ENCODE measurements at regions not wholly inside any gene's neighbourhood (a gene's known extent, or its start where the extent isn't known, plus 50 kb on each side); places are given as distances from the start of the nearest gene placed in this dataset.

- Histone ChIP-seq H4K20me1 (ENCODE audit: insufficient read depth, low read length) (no peaks in the 10 kb centered on the region), H3K4me1 (ENCODE audit: insufficient read depth, low read length, poor library complexity, severe bottlenecking) (no peaks in the 10 kb centered on the region), H3K4me3 (ENCODE audit: low read depth, low read length, poor library complexity, severe bottlenecking) (no peak overlapping the region), H3K4me2 (ENCODE audit: low read length) (no peak overlapping the region), H3K9me2 (ENCODE audit: insufficient read depth, low read length) (no peaks in the 10 kb centered on the region), H3K9me3 (ENCODE audit: low read length) (no peaks in the 10 kb centered on the region), H3K79me2 (ENCODE audit: insufficient read depth, low read depth, low read length) (no peaks in the 10 kb centered on the region), H2AFZ (ENCODE audit: low read length) (no peak overlapping the region), H3K36me3 (ENCODE audit: insufficient read depth, low read length) (no peaks in the 10 kb centered on the region), H3K27ac (ENCODE audit: low read depth, low read length, poor library complexity, severe bottlenecking) (no peak overlapping the region)
- CTCF ChIA-PET (ENCODE audit: unreplicated experiment): no interaction called here
- no peak for DNase-seq (ENCODE audit: low spot score)
- TF ChIP-seq CTCF (conservative IDR thresholded peaks at IDR 0.05; ENCODE audit: low read length) (no peak), EZH2phosphoT487 (IDR thresholded peaks at IDR 0.05; ENCODE audit: borderline replicate concordance, low read depth, low read length) (no peak)
- POLR2A ChIA-PET: no interaction called here
- intact Hi-C loops (cut with micrococcal nuclease; ENCODE audit: unreplicated experiment): no loop called here
- BruUV-seq (replicated peaks): no TSS peak
Observed at GRCh38 chr9:26313108-26313507, 579.5 kb downstream of the CAAP1 start.

GRCh38 chr9:26311463-26311995 is 581.1 kb downstream of the CAAP1 start:
- Histone ChIP-seq H3K4me1 (ENCODE audit: insufficient read depth, low read length, poor library complexity, severe bottlenecking) (no peaks in the 10 kb centered on the region), H3K27ac (ENCODE audit: low read depth, low read length, poor library complexity, severe bottlenecking) (no peak overlapping the region), H3K36me3 (ENCODE audit: insufficient read depth, low read length) (no peaks in the 10 kb centered on the region), H3K4me3 (ENCODE audit: low read depth, low read length, poor library complexity, severe bottlenecking) (no peak overlapping the region), H3K79me2 (ENCODE audit: insufficient read depth, low read depth, low read length) (no peaks in the 10 kb centered on the region), H3K4me2 (ENCODE audit: low read length) (no peak overlapping the region), H3K9me3 (ENCODE audit: low read length) (no peaks in the 10 kb centered on the region), H4K20me1 (ENCODE audit: insufficient read depth, low read length) (no peaks in the 10 kb centered on the region), H2AFZ (ENCODE audit: low read length) (no peak overlapping the region), H3K9me2 (ENCODE audit: insufficient read depth, low read length) (no peaks in the 10 kb centered on the region)
- BruUV-seq (replicated peaks): no TSS peak
- TF ChIP-seq EZH2phosphoT487 (IDR thresholded peaks at IDR 0.05; ENCODE audit: borderline replicate concordance, low read depth, low read length) (no peak), CTCF (conservative IDR thresholded peaks at IDR 0.05; ENCODE audit: low read length) (no peak)
- no peak for DNase-seq (ENCODE audit: low spot score)
- ChIA-PET CTCF (ENCODE audit: unreplicated experiment) (no interaction called here), POLR2A (no interaction called here)
- intact Hi-C loops (cut with micrococcal nuclease; ENCODE audit: unreplicated experiment): no loop called here

GRCh38 chr9:26310294-26310693 is 582.3 kb downstream of the CAAP1 start:
- H3K79me2 ChIP-seq (ENCODE audit: insufficient read depth, low read depth, low read length): no peaks in the 10 kb centered on the region
- no TSS peak for BruUV-seq (replicated peaks)
- TF ChIP-seq EZH2phosphoT487 (IDR thresholded peaks at IDR 0.05; ENCODE audit: borderline replicate concordance, low read depth, low read length) (no peak), CTCF (conservative IDR thresholded peaks at IDR 0.05; ENCODE audit: low read length) (no peak)
- POLR2A ChIA-PET: interaction anchor here (0.7 kb wide), 1 partner anchor 19 kb away, joined by 3 read pairs; no protein-coding TSS in a partner anchor
- no peak for DNase-seq (ENCODE audit: low spot score)
- no peaks in the 10 kb centered on the region for H3K9me2 ChIP-seq (ENCODE audit: insufficient read depth, low read length)
- intact Hi-C loops (cut with micrococcal nuclease; ENCODE audit: unreplicated experiment): no loop called here
- no peaks in the 10 kb centered on the region for H3K36me3 ChIP-seq (ENCODE audit: insufficient read depth, low read length)
- no peak overlapping the region for H3K4me2 ChIP-seq (ENCODE audit: low read length)
- no peak overlapping the region for H2AFZ ChIP-seq (ENCODE audit: low read length)
- no peaks in the 10 kb centered on the region for H4K20me1 ChIP-seq (ENCODE audit: insufficient read depth, low read length)
- no peak overlapping the region for H3K4me3 ChIP-seq (ENCODE audit: low read depth, low read length, poor library complexity, severe bottlenecking)
- H3K4me1 ChIP-seq (ENCODE audit: insufficient read depth, low read length, poor library complexity, severe bottlenecking): no peaks in the 10 kb centered on the region
- no peak overlapping the region for H3K27ac ChIP-seq (ENCODE audit: low read depth, low read length, poor library complexity, severe bottlenecking)
- H3K9me3 ChIP-seq (ENCODE audit: low read length): no peaks in the 10 kb centered on the region
- CTCF ChIA-PET (ENCODE audit: unreplicated experiment): no interaction called here

Measured in OCI-LY7 (cell line).